ENCODE measurements at regions not wholly inside any gene's neighbourhood (a gene's known extent, or its start where the extent isn't known, plus 50 kb on each side); places are given as distances from the start of the nearest gene placed in this dataset.

DNA sequence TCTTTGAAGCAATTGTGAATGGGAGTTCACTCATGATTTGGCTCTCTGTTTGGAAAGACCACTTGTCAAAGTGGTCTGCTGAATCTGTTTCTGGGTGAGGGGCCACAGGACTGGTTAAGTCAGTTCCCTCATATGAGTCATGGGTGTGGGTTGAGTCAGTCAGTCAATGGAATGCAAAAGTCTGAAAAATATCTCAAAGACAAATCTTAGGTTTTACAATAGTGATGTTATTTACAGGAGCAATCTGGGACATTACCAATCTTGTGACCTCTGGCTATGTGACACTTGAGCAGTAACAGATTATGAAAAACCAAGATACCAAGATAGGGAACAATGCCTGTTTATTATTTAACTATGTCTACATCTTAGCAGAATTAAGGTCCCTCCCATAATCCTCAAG lies 311.6 kb downstream of the AASDHPPT start:
- TF ChIP-seq MBD4 (IDR thresholded peaks at IDR 0.05; ENCODE audit: borderline replicate concordance, low read length) (no peak), ATF6 (CRISPR knock-in tag; conservative IDR thresholded peaks at IDR 0.05) (no peak), CTCF (CRISPR knock-in tag; IDR thresholded peaks at IDR 0.05) (no peak), ZBTB21 (CRISPR knock-in tag; IDR thresholded peaks at IDR 0.05) (no peak), ZNF138 (CRISPR knock-in tag; IDR thresholded peaks at IDR 0.05; ENCODE audit: low read depth) (no peak), ZNF281 (CRISPR knock-in tag; IDR thresholded peaks at IDR 0.05; ENCODE audit: borderline replicate concordance) (no peak), PRPF4 (IDR thresholded peaks at IDR 0.05; ENCODE audit: low read depth, low read length, poor library complexity, severe bottlenecking) (no peak)
- TF ChIP-seq, protein P1, sequence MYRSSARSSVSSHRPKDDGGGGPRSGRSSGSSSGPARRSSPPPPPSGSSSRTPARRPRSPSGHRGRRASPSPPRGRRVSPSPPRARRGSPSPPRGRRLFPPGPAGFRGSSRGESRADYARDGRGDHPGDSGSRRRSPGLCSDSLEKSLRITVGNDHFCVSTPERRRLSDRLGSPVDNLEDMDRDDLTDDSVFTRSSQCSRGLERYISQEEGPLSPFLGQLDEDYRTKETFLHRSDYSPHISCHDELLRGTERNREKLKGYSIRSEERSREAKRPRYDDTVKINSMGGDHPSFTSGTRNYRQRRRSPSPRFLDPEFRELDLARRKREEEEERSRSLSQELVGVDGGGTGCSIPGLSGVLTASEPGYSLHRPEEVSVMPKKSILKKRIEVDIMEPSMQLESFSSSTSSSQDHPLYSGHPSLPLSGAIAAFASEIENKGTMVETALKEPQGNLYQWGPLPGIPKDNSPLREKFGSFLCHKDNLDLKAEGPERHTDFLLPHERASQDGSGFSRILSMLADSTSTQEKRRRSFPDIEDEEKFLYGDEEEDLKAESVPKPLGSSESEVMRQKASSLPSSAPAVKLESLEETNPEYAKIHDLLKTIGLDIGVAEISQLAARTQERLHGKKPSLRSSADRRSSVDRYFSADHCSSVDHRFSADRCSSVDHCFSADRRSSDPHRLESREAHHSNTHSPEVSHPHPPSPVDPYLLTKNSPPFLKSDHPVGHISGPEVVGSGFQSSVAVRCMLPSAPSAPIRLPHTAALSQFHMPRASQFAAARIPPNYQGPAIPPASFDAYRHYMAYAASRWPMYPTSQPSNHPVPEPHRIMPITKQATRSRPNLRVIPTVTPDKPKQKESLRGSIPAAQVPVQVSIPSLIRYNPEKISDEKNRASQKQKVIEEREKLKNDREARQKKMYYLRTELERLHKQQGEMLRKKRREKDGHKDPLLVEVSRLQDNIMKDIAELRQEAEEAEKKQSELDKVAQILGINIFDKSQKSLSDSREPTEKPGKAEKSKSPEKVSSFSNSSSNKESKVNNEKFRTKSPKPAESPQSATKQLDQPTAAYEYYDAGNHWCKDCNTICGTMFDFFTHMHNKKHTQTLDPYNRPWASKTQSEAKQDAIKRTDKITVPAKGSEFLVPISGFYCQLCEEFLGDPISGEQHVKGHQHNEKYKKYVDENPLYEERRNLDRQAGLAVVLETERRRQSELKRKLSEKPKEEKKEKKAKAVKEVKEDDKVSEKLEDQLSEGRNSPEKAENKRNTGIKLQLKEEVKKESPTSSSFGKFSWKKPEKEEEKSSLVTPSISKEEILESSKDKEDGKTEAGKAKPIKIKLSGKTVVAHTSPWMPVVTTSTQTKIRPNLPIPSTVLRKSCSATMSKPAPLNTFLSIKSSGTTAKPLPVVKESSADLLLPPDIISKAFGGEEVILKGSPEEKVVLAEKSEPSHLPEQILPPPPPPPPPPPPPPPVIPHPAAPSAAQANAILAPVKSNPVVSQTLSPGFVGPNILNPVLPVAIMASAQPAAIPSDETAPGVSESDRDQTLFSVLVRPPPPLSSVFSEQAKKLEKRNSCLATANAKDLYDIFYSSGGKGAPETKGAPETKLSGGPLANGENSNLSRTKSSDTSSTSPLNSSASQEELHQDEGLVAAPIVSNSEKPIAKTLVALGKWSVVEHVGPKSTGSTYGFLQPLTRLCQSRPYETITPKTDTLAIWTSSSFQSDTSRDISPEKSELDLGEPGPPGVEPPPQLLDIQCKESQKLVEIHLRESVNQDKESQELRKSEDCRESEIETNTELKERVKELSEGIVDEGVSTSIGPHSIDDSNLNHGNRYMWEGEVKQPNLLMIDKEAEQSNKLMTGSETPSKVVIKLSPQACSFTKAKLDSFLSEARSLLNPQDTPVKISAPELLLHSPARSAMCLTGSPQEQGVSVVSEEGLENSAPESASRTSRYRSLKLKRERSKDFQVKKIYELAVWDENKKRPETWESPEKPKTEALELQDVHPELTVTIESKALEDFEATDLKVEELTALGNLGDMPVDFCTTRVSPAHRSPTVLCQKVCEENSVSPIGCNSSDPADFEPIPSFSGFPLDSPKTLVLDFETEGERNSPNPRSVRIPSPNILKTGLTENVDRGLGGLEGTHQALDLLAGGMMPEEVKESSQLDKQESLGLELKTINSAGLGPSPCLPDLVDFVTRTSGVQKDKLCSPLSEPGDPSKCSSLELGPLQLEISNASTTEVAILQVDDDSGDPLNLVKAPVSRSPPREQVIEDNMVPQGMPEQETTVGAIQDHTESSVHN (CRISPR knock-in tag; IDR thresholded peaks at IDR 0.05): no peak
